ENCODE measurements at regions not wholly inside any gene's neighbourhood (a gene's known extent, or its start where the extent isn't known, plus 50 kb on each side); places are given as distances from the start of the nearest gene placed in this dataset.

GRCh38 chr11:25483915-25484635, 847.9 kb upstream of the ANO3 start:
- TF ChIP-seq EZH2phosphoT487 (IDR thresholded peaks at IDR 0.05; ENCODE audit: insufficient read depth, low read depth): no peak
- no peak for TF ChIP-seq EZH2 (IDR thresholded peaks at IDR 0.05; ENCODE audit: insufficient read depth, poor library complexity, severe bottlenecking)

Measured in GM23248 (cell line).